GM23338 (cell line): ENCODE measurements at regions not wholly inside any gene's neighbourhood (a gene's known extent, or its start where the extent isn't known, plus 50 kb on each side); places are given as distances from the start of the nearest gene placed in this dataset.
"Not testable (repeated sequence)": the region's sequence is repeated elsewhere in the genome, so short reads cannot be mapped to it uniquely, and the experiment has no call there.

ENCODE experiments used
- ATAC-seq: fragments of 200-7000 bp; cut with Tn5 transposase; 3 replicates; pipeline ENCODE4 v1.9.1; 2020
- DNase-seq: peaks from one replicate; pipeline ENCODE4 v3.0.0-alpha.2; 2015; ENCODE audit warnings: low spot score
- H2AFZ ChIP-seq: fragments of 200-600 bp; sonication (generic); 2 replicates; pipeline ENCODE4 v1.8.0; 2016; ENCODE audit warnings: antibody characterized with exemption, mild to moderate bottlenecking, moderate library complexity
- H3F3A ChIP-seq: fragments of 200-600 bp; sonication (generic); replicated peaks from 2 replicates; pipeline ENCODE4 v1.8.0; 2017; ENCODE audit warnings: antibody characterized with exemption, mixed run types, low read depth
- H3K27ac ChIP-seq: fragments of 200-600 bp; sonication (generic); 2 replicates; pipeline ENCODE4 v1.6.1; 2016; ENCODE audit warnings: low read depth
- H3K27me3 ChIP-seq: fragments of 200-600 bp; sonication (generic); 2 replicates; pipeline ENCODE4 v1.8.0; 2016; ENCODE audit warnings: mild to moderate bottlenecking, mixed run types, moderate library complexity; ENCODE audit not compliant: insufficient read depth
- H3K36me3 ChIP-seq: fragments of 200-600 bp; sonication (generic); 2 replicates; pipeline ENCODE4 v1.8.0; 2016; ENCODE audit warnings: mild to moderate bottlenecking; ENCODE audit not compliant: insufficient read depth
- H3K4me1 ChIP-seq: fragments of 200-600 bp; sonication (generic); 2 replicates; pipeline ENCODE4 v1.8.0; 2016; ENCODE audit warnings: mild to moderate bottlenecking, moderate library complexity; ENCODE audit not compliant: insufficient read depth
- H3K4me2 ChIP-seq: fragments of 200-600 bp; sonication (generic); 2 replicates; pipeline ENCODE4 v1.7.1; 2017; ENCODE audit warnings: mixed run types
- H3K4me3 ChIP-seq: fragments of 200-600 bp; sonication (generic); 2 replicates; pipeline ENCODE4 v1.6.1; 2016; ENCODE audit warnings: mixed run types
- H3K79me2 ChIP-seq: fragments of 200-600 bp; sonication (generic); replicated peaks from 2 replicates; pipeline ENCODE4 v1.8.0; 2017; ENCODE audit warnings: mild to moderate bottlenecking; ENCODE audit not compliant: insufficient read depth
- H3K9me2 ChIP-seq: fragments of 200-600 bp; sonication (generic); 2 replicates; pipeline ENCODE4 v1.8.0; 2017; ENCODE audit not compliant: insufficient read depth
- H4K20me1 ChIP-seq: fragments of 200-600 bp; sonication (generic); replicated peaks from 2 replicates; pipeline ENCODE4 v1.8.0; 2017; ENCODE audit warnings: mild to moderate bottlenecking; ENCODE audit not compliant: insufficient read depth
- H3K27ac Mint-ChIP-seq: 2 replicates; pipeline ENCODE4 v1.8.0; 2020; ENCODE audit warnings: inconsistent platforms, mild to moderate bottlenecking, moderate library complexity, mixed read lengths
- H3K27me3 Mint-ChIP-seq: 3 replicates; pipeline ENCODE4 v1.8.0; 2022; ENCODE audit warnings: low read depth, mild to moderate bottlenecking, moderate library complexity, mixed read lengths, inconsistent platforms; ENCODE audit not compliant: insufficient read depth, poor library complexity
- H3K36me3 Mint-ChIP-seq: 3 replicates; pipeline ENCODE4 v1.8.0; 2021; ENCODE audit warnings: low read depth, mild to moderate bottlenecking, inconsistent platforms, moderate library complexity, mixed read lengths
- H3K4me1 Mint-ChIP-seq: 3 replicates; pipeline ENCODE4 v1.8.0; 2020; ENCODE audit warnings: mild to moderate bottlenecking, inconsistent platforms, mixed read lengths
- H3K4me3 Mint-ChIP-seq: 3 replicates; pipeline ENCODE4 v1.8.0; 2021; ENCODE audit warnings: moderate library complexity, mild to moderate bottlenecking, inconsistent platforms, mixed read lengths
- H3K9me3 Mint-ChIP-seq: 3 replicates; pipeline ENCODE4 v1.8.0; 2020; ENCODE audit warnings: moderate library complexity, mild to moderate bottlenecking, inconsistent platforms, mixed read lengths
- CREB1 ChIP-seq: fragments of 250-450 bp; sonication (Bioruptor Pico); IDR thresholded peaks from 2 replicates; pipeline ENCODE4 v1.5.0; 2020; ENCODE audit warnings: low read depth, mild to moderate bottlenecking, moderate library complexity
- ETS1 ChIP-seq: IDR thresholded peaks from 2 replicates; pipeline ENCODE4 v1.6.1; 2016; ENCODE audit warnings: antibody characterized with exemption
- EZH2 ChIP-seq: fragments of 200-600 bp; sonication (generic); IDR thresholded peaks from one replicate; pipeline ENCODE4 v1.8.0; 2017; ENCODE audit warnings: antibody characterized with exemption, mild to moderate bottlenecking, low read depth; ENCODE audit not compliant: unreplicated experiment
- JUNB ChIP-seq: IDR thresholded peaks from one replicate; pipeline ENCODE4 v1.6.1; 2016; ENCODE audit warnings: antibody characterized with exemption; ENCODE audit not compliant: unreplicated experiment
- NANOG ChIP-seq: IDR thresholded peaks from 2 replicates; pipeline ENCODE4 v1.6.1; 2016; ENCODE audit warnings: antibody characterized with exemption, borderline replicate concordance
- STAT1 ChIP-seq: IDR thresholded peaks from one replicate; pipeline ENCODE4 v1.6.1; 2016; ENCODE audit warnings: antibody characterized with exemption; ENCODE audit not compliant: unreplicated experiment
- ZNF114 ChIP-seq: fragments of 250-450 bp; sonication (Bioruptor Pico); IDR thresholded peaks from 2 replicates; pipeline ENCODE4 v1.5.0; 2020; ENCODE audit warnings: mild to moderate bottlenecking, moderate library complexity
- TF ChIP-seq, protein P1 (sequence below), 2 experiments: fragments of 200-600 bp in 1 of 2; sonication (generic) in 1 of 2; conservative IDR thresholded peaks; 2 replicates each; pipeline versions ENCODE4 v1.5.1 to v1.6.1; 2016 to 2017; ENCODE audit warnings: antibody characterized with exemption in 2 of 2, low read depth in 2 of 2, mild to moderate bottlenecking in 2 of 2, moderate library complexity in 1 of 2
- TF ChIP-seq, protein P2 (sequence below): IDR thresholded peaks from one replicate; pipeline ENCODE4 v1.6.1; 2018; ENCODE audit warnings: antibody characterized with exemption; ENCODE audit not compliant: unreplicated experiment
- TF ChIP-seq, protein P3 (sequence below): fragments of 250-450 bp; sonication (Bioruptor Pico); IDR thresholded peaks from 2 replicates; pipeline ENCODE4 v1.5.0; 2020; ENCODE audit warnings: mild to moderate bottlenecking, moderate library complexity

DNA sequence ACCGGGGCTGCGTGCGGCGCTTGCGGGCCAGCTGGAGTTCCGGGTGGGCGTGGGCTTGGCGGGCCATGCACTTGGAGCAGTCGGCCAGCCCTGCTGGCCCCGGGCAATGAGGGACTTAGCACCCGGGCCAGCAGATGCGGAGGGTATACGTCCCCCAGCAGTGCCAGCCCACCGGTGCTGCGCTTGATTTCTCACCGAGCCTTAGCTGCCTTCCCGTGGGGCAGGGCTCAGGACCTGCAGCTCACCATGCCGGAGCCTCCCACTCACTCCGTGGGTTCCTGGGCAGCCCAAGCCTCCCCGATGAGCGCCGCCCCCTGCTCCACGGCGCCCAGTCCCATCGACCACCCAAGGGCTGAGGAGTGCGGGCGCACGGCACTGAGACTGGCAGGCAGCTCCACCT lies 51.4 kb upstream of the INPP4B start:
- H2AFZ ChIP-seq, H4K20me1 ChIP-seq, H3K27me3 ChIP-seq, H3K27ac ChIP-seq, H3K9me2 ChIP-seq, H3K79me2 ChIP-seq, H3K4me1 ChIP-seq, H3K36me3 ChIP-seq, H3K4me3 ChIP-seq, H3K27ac Mint-ChIP-seq, DNase-seq, H3K4me3 Mint-ChIP-seq, ATAC-seq, H3F3A ChIP-seq, H3K4me2 ChIP-seq, H3K4me1 Mint-ChIP-seq: not testable (repeated sequence)
- H3K9me3 Mint-ChIP-seq = peaks cover 45% of the 10 kb centered on the region
- H3K27me3 Mint-ChIP-seq = peaks cover 12% of the 10 kb centered on the region
- H3K36me3 Mint-ChIP-seq = peaks cover 34% of the 10 kb centered on the region

- no peaks in the 10 kb centered on the region for H3K36me3 ChIP-seq
- no peak for DNase-seq
- Mint-ChIP-seq H3K4me3 (no peak overlapping the region), H3K36me3 (peaks cover 4% of the 10 kb centered on the region; the same call in 2 of the 3 replicates), H3K27me3 (peaks cover 10% of the 10 kb centered on the region), H3K9me3 (peaks cover 17% of the 10 kb centered on the region), H3K4me1 (no peaks in the 10 kb centered on the region), H3K27ac (no peak overlapping the region)
- no peak for ATAC-seq
- no peak overlapping the region for H3K4me2 ChIP-seq
- H3K27me3 ChIP-seq = no peaks in the 10 kb centered on the region
- no peaks in the 10 kb centered on the region for H3K79me2 ChIP-seq
- no peak overlapping the region for H3K27ac ChIP-seq
- no peak overlapping the region for H2AFZ ChIP-seq
- H3K9me2 ChIP-seq = 0 out of 2 replicates have a peak, but pooled peaks cover 4% of the 10 kb centered on the region
- H3K4me3 ChIP-seq = no peak overlapping the region
- no peaks in the 10 kb centered on the region for H3F3A ChIP-seq
- no peaks in the 10 kb centered on the region for H3K4me1 ChIP-seq
- H4K20me1 ChIP-seq = no peaks in the 10 kb centered on the region
- TF ChIP-seq NANOG = no peak
- no peak for TF ChIP-seq ETS1
- no peak for TF ChIP-seq ZNF114 (CRISPR knock-in tag)
- no peak for TF ChIP-seq EZH2
- no peak for TF ChIP-seq JUNB
- TF ChIP-seq, protein P1, sequence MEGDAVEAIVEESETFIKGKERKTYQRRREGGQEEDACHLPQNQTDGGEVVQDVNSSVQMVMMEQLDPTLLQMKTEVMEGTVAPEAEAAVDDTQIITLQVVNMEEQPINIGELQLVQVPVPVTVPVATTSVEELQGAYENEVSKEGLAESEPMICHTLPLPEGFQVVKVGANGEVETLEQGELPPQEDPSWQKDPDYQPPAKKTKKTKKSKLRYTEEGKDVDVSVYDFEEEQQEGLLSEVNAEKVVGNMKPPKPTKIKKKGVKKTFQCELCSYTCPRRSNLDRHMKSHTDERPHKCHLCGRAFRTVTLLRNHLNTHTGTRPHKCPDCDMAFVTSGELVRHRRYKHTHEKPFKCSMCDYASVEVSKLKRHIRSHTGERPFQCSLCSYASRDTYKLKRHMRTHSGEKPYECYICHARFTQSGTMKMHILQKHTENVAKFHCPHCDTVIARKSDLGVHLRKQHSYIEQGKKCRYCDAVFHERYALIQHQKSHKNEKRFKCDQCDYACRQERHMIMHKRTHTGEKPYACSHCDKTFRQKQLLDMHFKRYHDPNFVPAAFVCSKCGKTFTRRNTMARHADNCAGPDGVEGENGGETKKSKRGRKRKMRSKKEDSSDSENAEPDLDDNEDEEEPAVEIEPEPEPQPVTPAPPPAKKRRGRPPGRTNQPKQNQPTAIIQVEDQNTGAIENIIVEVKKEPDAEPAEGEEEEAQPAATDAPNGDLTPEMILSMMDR (conservative IDR thresholded peaks at IDR 0.05; ENCODE audit: low read depth in 2 of 2) = no peak
- no peak for TF ChIP-seq CREB1
- TF ChIP-seq, protein P2, sequence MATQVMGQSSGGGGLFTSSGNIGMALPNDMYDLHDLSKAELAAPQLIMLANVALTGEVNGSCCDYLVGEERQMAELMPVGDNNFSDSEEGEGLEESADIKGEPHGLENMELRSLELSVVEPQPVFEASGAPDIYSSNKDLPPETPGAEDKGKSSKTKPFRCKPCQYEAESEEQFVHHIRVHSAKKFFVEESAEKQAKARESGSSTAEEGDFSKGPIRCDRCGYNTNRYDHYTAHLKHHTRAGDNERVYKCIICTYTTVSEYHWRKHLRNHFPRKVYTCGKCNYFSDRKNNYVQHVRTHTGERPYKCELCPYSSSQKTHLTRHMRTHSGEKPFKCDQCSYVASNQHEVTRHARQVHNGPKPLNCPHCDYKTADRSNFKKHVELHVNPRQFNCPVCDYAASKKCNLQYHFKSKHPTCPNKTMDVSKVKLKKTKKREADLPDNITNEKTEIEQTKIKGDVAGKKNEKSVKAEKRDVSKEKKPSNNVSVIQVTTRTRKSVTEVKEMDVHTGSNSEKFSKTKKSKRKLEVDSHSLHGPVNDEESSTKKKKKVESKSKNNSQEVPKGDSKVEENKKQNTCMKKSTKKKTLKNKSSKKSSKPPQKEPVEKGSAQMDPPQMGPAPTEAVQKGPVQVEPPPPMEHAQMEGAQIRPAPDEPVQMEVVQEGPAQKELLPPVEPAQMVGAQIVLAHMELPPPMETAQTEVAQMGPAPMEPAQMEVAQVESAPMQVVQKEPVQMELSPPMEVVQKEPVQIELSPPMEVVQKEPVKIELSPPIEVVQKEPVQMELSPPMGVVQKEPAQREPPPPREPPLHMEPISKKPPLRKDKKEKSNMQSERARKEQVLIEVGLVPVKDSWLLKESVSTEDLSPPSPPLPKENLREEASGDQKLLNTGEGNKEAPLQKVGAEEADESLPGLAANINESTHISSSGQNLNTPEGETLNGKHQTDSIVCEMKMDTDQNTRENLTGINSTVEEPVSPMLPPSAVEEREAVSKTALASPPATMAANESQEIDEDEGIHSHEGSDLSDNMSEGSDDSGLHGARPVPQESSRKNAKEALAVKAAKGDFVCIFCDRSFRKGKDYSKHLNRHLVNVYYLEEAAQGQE = no peak
- TF ChIP-seq, protein P3, sequence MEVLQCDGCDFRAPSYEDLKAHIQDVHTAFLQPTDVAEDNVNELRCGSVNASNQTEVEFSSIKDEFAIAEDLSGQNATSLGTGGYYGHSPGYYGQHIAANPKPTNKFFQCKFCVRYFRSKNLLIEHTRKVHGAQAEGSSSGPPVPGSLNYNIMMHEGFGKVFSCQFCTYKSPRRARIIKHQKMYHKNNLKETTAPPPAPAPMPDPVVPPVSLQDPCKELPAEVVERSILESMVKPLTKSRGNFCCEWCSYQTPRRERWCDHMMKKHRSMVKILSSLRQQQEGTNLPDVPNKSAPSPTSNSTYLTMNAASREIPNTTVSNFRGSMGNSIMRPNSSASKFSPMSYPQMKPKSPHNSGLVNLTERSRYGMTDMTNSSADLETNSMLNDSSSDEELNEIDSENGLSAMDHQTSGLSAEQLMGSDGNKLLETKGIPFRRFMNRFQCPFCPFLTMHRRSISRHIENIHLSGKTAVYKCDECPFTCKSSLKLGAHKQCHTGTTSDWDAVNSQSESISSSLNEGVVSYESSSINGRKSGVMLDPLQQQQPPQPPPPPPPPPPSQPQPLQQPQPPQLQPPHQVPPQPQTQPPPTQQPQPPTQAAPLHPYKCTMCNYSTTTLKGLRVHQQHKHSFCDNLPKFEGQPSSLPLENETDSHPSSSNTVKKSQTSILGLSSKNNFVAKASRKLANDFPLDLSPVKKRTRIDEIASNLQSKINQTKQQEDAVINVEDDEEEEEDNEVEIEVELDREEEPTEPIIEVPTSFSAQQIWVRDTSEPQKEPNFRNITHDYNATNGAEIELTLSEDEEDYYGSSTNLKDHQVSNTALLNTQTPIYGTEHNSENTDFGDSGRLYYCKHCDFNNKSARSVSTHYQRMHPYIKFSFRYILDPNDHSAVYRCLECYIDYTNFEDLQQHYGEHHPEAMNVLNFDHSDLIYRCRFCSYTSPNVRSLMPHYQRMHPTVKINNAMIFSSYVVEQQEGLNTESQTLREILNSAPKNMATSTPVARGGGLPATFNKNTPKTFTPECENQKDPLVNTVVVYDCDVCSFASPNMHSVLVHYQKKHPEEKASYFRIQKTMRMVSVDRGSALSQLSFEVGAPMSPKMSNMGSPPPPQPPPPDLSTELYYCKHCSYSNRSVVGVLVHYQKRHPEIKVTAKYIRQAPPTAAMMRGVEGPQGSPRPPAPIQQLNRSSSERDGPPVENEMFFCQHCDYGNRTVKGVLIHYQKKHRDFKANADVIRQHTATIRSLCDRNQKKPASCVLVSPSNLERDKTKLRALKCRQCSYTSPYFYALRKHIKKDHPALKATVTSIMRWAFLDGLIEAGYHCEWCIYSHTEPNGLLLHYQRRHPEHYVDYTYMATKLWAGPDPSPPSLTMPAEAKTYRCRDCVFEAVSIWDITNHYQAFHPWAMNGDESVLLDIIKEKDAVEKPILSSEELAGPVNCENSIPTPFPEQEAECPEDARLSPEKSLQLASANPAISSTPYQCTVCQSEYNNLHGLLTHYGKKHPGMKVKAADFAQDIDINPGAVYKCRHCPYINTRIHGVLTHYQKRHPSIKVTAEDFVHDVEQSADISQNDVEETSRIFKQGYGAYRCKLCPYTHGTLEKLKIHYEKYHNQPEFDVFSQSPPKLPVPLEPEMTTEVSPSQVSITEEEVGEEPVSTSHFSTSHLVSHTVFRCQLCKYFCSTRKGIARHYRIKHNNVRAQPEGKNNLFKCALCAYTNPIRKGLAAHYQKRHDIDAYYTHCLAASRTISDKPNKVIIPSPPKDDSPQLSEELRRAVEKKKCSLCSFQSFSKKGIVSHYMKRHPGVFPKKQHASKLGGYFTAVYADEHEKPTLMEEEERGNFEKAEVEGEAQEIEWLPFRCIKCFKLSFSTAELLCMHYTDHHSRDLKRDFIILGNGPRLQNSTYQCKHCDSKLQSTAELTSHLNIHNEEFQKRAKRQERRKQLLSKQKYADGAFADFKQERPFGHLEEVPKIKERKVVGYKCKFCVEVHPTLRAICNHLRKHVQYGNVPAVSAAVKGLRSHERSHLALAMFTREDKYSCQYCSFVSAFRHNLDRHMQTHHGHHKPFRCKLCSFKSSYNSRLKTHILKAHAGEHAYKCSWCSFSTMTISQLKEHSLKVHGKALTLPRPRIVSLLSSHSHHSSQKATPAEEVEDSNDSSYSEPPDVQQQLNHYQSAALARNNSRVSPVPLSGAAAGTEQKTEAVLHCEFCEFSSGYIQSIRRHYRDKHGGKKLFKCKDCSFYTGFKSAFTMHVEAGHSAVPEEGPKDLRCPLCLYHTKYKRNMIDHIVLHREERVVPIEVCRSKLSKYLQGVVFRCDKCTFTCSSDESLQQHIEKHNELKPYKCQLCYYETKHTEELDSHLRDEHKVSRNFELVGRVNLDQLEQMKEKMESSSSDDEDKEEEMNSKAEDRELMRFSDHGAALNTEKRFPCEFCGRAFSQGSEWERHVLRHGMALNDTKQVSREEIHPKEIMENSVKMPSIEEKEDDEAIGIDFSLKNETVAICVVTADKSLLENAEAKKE (CRISPR knock-in tag) = no peak
- no peak for TF ChIP-seq STAT1
Observed at GRCh38 chr4:142900622-142901021, 54.5 kb upstream of the INPP4B start.
